ENCODE measurements at regions not wholly inside any gene's neighbourhood (a gene's known extent, or its start where the extent isn't known, plus 50 kb on each side); places are given as distances from the start of the nearest gene placed in this dataset.

DNA sequence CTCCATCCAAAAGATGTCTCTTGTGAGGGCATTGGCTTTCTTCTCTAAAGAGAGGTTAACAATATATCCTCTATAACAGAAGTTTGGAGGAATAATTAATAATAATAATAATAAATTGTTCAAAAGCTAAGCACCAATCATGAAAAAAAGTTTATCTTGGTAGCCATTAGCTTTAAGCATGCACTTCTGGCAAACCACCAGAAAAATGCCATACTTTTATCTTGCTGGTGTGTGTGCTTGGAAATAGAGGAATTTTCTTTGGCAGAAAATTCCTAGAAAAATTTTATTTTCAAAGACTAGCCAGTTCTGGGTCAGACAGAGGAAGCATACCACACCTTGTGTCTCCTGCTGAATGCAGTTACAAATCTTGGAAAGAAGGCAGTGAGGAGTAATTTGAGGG lies 52.5 kb upstream of the NPY start:
- ChIA-PET POLR2A (ENCODE audit: partially characterized antibody) (no interaction called here), CTCF (ENCODE audit: partially characterized antibody) (no interaction called here)
- intact Hi-C loops (cut with micrococcal nuclease), result no loop called here
- no peaks in the 10 kb centered on the region for H3K36me3 Mint-ChIP-seq
- no peaks in the 10 kb centered on the region for H3K9me3 Mint-ChIP-seq
- DNase-seq, result no peak
- peaks cover 9 to 29% (median 20%) of the 10 kb centered on the region in 4 donors for H3K4me1 Mint-ChIP-seq
- no peak overlapping the region for H3K4me3 Mint-ChIP-seq
- Histone ChIP-seq H3K27me3 (ENCODE audit: insufficient read depth, low read length) (no peaks in the 10 kb centered on the region), H3K4me1 (ENCODE audit: insufficient read depth, low read length) (peaks cover 24% of the 10 kb centered on the region), H3K9me3 (ENCODE audit: control insufficient read depth in 1 of 2, low read length in 2 of 2) (no peaks in the 10 kb centered on the region), H3K4me3 (ENCODE audit: low read length in 2 of 2) (no peak overlapping the region), H3K27ac (ENCODE audit: low read depth, low read length) (no peak overlapping the region), H3K36me3 (ENCODE audit: insufficient read depth, low read length) (no peaks in the 10 kb centered on the region)
- no peak overlapping the region for H3K27ac Mint-ChIP-seq
- H3K27me3 Mint-ChIP-seq, result peaks cover 1 to 3% of the 10 kb centered on the region in 2 donors

GRCh38 chr7:24233386-24233785 lies 50.6 kb upstream of the NPY start:
- ChIA-PET POLR2A (ENCODE audit: partially characterized antibody) (interaction anchor here (1.2 kb wide), 1 partner anchor 12 kb away, joined by 3 read pairs; no protein-coding TSS in a partner anchor), CTCF (ENCODE audit: partially characterized antibody) (no interaction called here)
- peaks cover 5% of the 10 kb centered on the region for H3K4me1 ChIP-seq (ENCODE audit: insufficient read depth, low read length)
- H3K27ac Mint-ChIP-seq, result no peak overlapping the region
- H3K36me3 Mint-ChIP-seq, result no peaks in the 10 kb centered on the region
- peaks cover 0 to 2% (median 0%) of the 10 kb centered on the region in 8 donors for H3K9me3 Mint-ChIP-seq
- DNase-seq, result no peak
- H3K27me3 Mint-ChIP-seq, result peaks cover 5 to 8% of the 10 kb centered on the region in 2 donors
- no peak overlapping the region for H3K4me3 ChIP-seq (ENCODE audit: low read length in 2 of 2)
- intact Hi-C loops (cut with micrococcal nuclease), result no loop called here
- no peak overlapping the region for H3K4me3 Mint-ChIP-seq
- H3K4me1 Mint-ChIP-seq, result peaks cover under 1 to 10% (median 2%) of the 10 kb centered on the region in 4 donors
- no peaks in the 10 kb centered on the region for H3K9me3 ChIP-seq (ENCODE audit: control insufficient read depth in 1 of 2, low read length in 2 of 2)
- H3K27me3 ChIP-seq (ENCODE audit: insufficient read depth, low read length), result no peaks in the 10 kb centered on the region
- no peaks in the 10 kb centered on the region for H3K36me3 ChIP-seq (ENCODE audit: insufficient read depth, low read length)
- H3K27ac ChIP-seq (ENCODE audit: low read depth, low read length), result no peak overlapping the region

All from CD4-positive, alpha-beta memory T cell (primary cell).